IMR-90 (cell line): ENCODE measurements at regions not wholly inside any gene's neighbourhood (a gene's known extent, or its start where the extent isn't known, plus 50 kb on each side); places are given as distances from the start of the nearest gene placed in this dataset.

ENCODE experiments used
- ATAC-seq: fragments of 200-7000 bp; cut with Tn5 transposase; 2 replicates; pipeline ENCODE4 v1.9.1; 2020; ENCODE audit warnings: low read depth, mild to moderate bottlenecking, moderate library complexity
- BruUV-seq: library from RNA; stranded (reverse); fragments of 400-500 nt; replicated peaks from 2 replicates; lab custom pipeline; 2021; lab: Mats Ljungman, UMichigan
- CTCF ChIA-PET: fragments of 300-600 bp; formaldehyde crosslinking; extraction: SDS; loops from one replicate; lab custom pipeline; 2021; ENCODE audit warnings: antibody characterized with exemption; lab: Yijun Ruan, JAX
- POLR2A ChIA-PET: fragments of 300-600 bp; sonication (Branson Sonifier 250); formaldehyde crosslinking; loops from one replicate; lab custom pipeline; 2022; ENCODE audit warnings: antibody characterized with exemption; ENCODE audit not compliant: unreplicated experiment; lab: Charles Lee
- DNase-seq: peaks from one replicate; pipeline ENCODE4 v3.0.0; 2013
- H2AFZ ChIP-seq: replicated peaks from 2 replicates; pipeline ENCODE3; 2013; ENCODE audit warnings: low read length, mild to moderate bottlenecking; ENCODE audit not compliant: poor library complexity
- H2AK5ac ChIP-seq: 2 replicates; pipeline ENCODE4 v1.6.1; 2013; ENCODE audit warnings: low read depth, low read length, inconsistent platforms
- H2AK9ac ChIP-seq: replicated peaks from 2 replicates; pipeline ENCODE3; 2013; ENCODE audit warnings: mild to moderate bottlenecking, low read depth, low read length, moderate library complexity; ENCODE audit not compliant: poor library complexity
- H2BK120ac ChIP-seq: 2 replicates; pipeline ENCODE4 v1.6.1; 2013; ENCODE audit warnings: low read depth, low read length, inconsistent platforms
- H2BK15ac ChIP-seq: 3 replicates; pipeline ENCODE4 v1.6.1; 2013; ENCODE audit warnings: low read depth, low read length, inconsistent platforms
- H2BK20ac ChIP-seq: 2 replicates; pipeline ENCODE4 v1.6.1; 2013; ENCODE audit warnings: low read depth, mild to moderate bottlenecking, inconsistent platforms, low read length, moderate library complexity
- H2BK5ac ChIP-seq: 2 replicates; pipeline ENCODE4 v1.6.1; 2013; ENCODE audit warnings: mild to moderate bottlenecking, low read depth, low read length, inconsistent platforms; ENCODE audit not compliant: poor library complexity, severe bottlenecking
- H3K14ac ChIP-seq: replicated peaks from 2 replicates; pipeline ENCODE4 v1.6.1; 2013; ENCODE audit warnings: low read depth, low read length, inconsistent platforms
- H3K18ac ChIP-seq: 2 replicates; pipeline ENCODE4 v1.6.1; 2013; ENCODE audit warnings: low read depth, low read length, control low read depth
- H3K23ac ChIP-seq: 2 replicates; pipeline ENCODE4 v1.6.1; 2013; ENCODE audit warnings: low read depth, low read length, inconsistent platforms
- H3K27ac ChIP-seq: 2 replicates; pipeline ENCODE4 v1.5.1; 2013; ENCODE audit warnings: mild to moderate bottlenecking, control low read depth, low read length; ENCODE audit not compliant: insufficient read depth
- H3K27me3 ChIP-seq: 2 replicates; pipeline ENCODE4 v1.6.1; 2013; ENCODE audit warnings: low read length; ENCODE audit not compliant: control insufficient read depth, insufficient read depth
- H3K36me3 ChIP-seq: 2 replicates; pipeline ENCODE4 v1.6.1; 2013; ENCODE audit warnings: low read length, mixed read lengths; ENCODE audit not compliant: control insufficient read depth, insufficient read depth
- H3K4ac ChIP-seq: 2 replicates; pipeline ENCODE4 v1.6.1; 2013; ENCODE audit warnings: low read depth, low read length, inconsistent platforms
- H3K4me1 ChIP-seq: 2 replicates; pipeline ENCODE4 v1.6.1; 2013; ENCODE audit warnings: low read length, mixed read lengths; ENCODE audit not compliant: control insufficient read depth, insufficient read depth
- H3K4me2 ChIP-seq: 2 replicates; pipeline ENCODE4 v1.6.1; 2013; ENCODE audit warnings: low read depth, mild to moderate bottlenecking, control low read depth, low read length, moderate library complexity
- H3K4me3 ChIP-seq: 2 replicates; pipeline ENCODE4 v1.5.1; 2013; ENCODE audit warnings: low read depth, mild to moderate bottlenecking, control low read depth, low read length, moderate library complexity; ENCODE audit not compliant: insufficient read depth
- H3K56ac ChIP-seq: 2 replicates; pipeline ENCODE4 v1.6.1; 2013; ENCODE audit warnings: low read length, inconsistent platforms; ENCODE audit not compliant: insufficient read depth; ENCODE audit errors: extremely low read depth
- H3K79me1 ChIP-seq, 2 experiments: 2 replicates each; pipeline ENCODE4 v1.6.1; 2013; ENCODE audit warnings: low read length in 2 of 2, inconsistent platforms in 1 of 2, low read depth in 1 of 2
- H3K9ac ChIP-seq: 2 replicates; pipeline ENCODE4 v1.6.1; 2013; ENCODE audit warnings: low read depth, low read length, control low read depth
- H3K9me1 ChIP-seq: 2 replicates; pipeline ENCODE4 v1.6.1; 2013; ENCODE audit warnings: low read length, inconsistent platforms; ENCODE audit not compliant: insufficient read depth
- H3K9me3 ChIP-seq: 2 replicates; pipeline ENCODE4 v1.6.1; 2013; ENCODE audit warnings: low read length; ENCODE audit not compliant: control insufficient read depth, insufficient read depth
- H4K20me1 ChIP-seq: 2 replicates; pipeline ENCODE4 v1.6.1; 2013; ENCODE audit warnings: low read length, inconsistent platforms; ENCODE audit not compliant: insufficient read depth
- H4K5ac ChIP-seq: 2 replicates; pipeline ENCODE4 v1.6.1; 2013; ENCODE audit warnings: mild to moderate bottlenecking, low read depth, low read length, control low read depth
- H4K8ac ChIP-seq, 2 experiments: 2 replicates each; pipeline ENCODE4 v1.6.1; 2013; ENCODE audit warnings: low read depth in 2 of 2, low read length in 2 of 2, control low read depth in 1 of 2, inconsistent platforms in 1 of 2
- H4K91ac ChIP-seq: 2 replicates; pipeline ENCODE4 v1.6.1; 2013; ENCODE audit warnings: low read depth, low read length, inconsistent platforms; ENCODE audit not compliant: insufficient read depth
- BHLHE40 ChIP-seq: fragments of 150-350 bp; IDR thresholded peaks from 2 replicates; pipeline ENCODE4 v1.6.1; 2016; ENCODE audit warnings: mild to moderate bottlenecking, low read depth, low read length
- POLR2A ChIP-seq: IDR thresholded peaks from 2 replicates; pipeline ENCODE4 v1.6.1; 2012; ENCODE audit warnings: mild to moderate bottlenecking, low read depth, low read length
- RAD21 ChIP-seq: IDR thresholded peaks from 2 replicates; pipeline ENCODE4 v1.6.1; 2012; ENCODE audit warnings: low read length, improper control_type of control experiment
- RFX5 ChIP-seq: IDR thresholded peaks from 2 replicates; pipeline ENCODE4 v1.8.0; 2012; ENCODE audit warnings: low read depth, mild to moderate bottlenecking, low read length, moderate library complexity
- SMC3 ChIP-seq: fragments of 150-350 bp; IDR thresholded peaks from 2 replicates; pipeline ENCODE4 v1.6.1; 2016; ENCODE audit warnings: low read depth, mild to moderate bottlenecking, antibody characterized with exemption, low read length, moderate library complexity
- WGBS, 2 experiments: methylation state at CpG; one replicate each; pipeline versions ENCODE4 v1.1.5 to v1.1.7; 2013; ENCODE audit warnings: missing lambda C conversion rate in 2 of 2; ENCODE audit not compliant: insufficient read length in 1 of 2; ENCODE audit errors: extremely low coverage in 2 of 2; 5-methylcytosine and 5-hydroxymethylcytosine counted together
- dilution Hi-C: fragments of 300-500 bp; cut with HindIII; formaldehyde crosslinking; loops from one replicate; pipeline ENCODE4 v1.14.3; 2018; ENCODE audit warnings: low sequenced_read_pairs; ENCODE audit not compliant: unreplicated experiment
- in situ Hi-C: fragments of 300-500 bp; cut with MboI; formaldehyde crosslinking; loops from 3 replicates; pipeline ENCODE4 v1.14.3; 2019; ENCODE audit warnings: low sequenced_read_pairs, inconsistent platforms, mixed read lengths
- intact Hi-C: fragments of 100-400 bp; cut with micrococcal nuclease; formaldehyde crosslinking; loops from 2 replicates; pipeline ENCODE4 v1.10.0; 2022
- TF ChIP-seq, protein P1 (sequence below): fragments of 150-350 bp; IDR thresholded peaks from 2 replicates; pipeline ENCODE4 v1.6.1; 2016; ENCODE audit warnings: low read depth, mild to moderate bottlenecking, low read length, moderate library complexity, borderline replicate concordance
- TF ChIP-seq, protein P2 (sequence below): fragments of 150-350 bp; IDR thresholded peaks from 2 replicates; pipeline ENCODE4 v1.6.1; 2017; ENCODE audit warnings: mild to moderate bottlenecking, antibody characterized with exemption, low read length, low read depth

DNA sequence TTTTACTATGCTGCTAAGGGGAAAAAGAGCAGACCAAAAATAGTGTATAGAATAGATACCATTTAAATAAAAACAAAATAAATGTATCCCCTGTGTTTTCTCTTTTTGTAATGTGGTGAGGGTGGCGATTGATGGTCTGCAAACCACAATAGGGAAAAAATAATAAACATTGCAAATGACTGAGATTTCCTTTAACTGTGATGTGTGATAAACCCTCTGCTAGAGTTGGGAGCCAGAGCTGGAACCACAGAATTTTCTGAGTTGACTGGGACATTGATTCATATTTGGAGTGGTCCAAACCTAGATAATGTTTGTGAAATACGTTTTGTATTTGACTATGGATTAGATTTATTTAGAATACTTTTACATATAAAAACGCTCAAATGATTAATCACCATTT is 70.6 kb upstream of the PTGFR start:
- Histone ChIP-seq H2BK120ac (no peak overlapping the region), H2BK15ac (no peak overlapping the region), H3K9me3 (no peaks in the 10 kb centered on the region), H3K79me1 (no peaks in the 10 kb centered on the region), H3K4me3 (no peak overlapping the region), H3K9me1 (peaks cover 4% of the 10 kb centered on the region), H3K27me3 (peaks cover 6% of the 10 kb centered on the region), H4K5ac (no peak overlapping the region), H2AFZ (no peak overlapping the region), H3K27ac (no peak overlapping the region), H3K23ac (no peak overlapping the region), H4K91ac (no peak overlapping the region), H3K18ac (no peak overlapping the region), H3K9ac (no peak overlapping the region), H3K14ac (no peak overlapping the region), H4K8ac (no peak overlapping the region), H2BK20ac (no peak overlapping the region), H3K56ac (no peak overlapping the region), H2AK5ac (no peak overlapping the region), H3K4ac (no peak overlapping the region), H2BK5ac (no peak overlapping the region), H3K36me3 (no peaks in the 10 kb centered on the region), H4K20me1 (no peaks in the 10 kb centered on the region), H2AK9ac (no peak overlapping the region), H3K4me2 (no peak overlapping the region), H3K4me1 (no peaks in the 10 kb centered on the region; the same call in 1 of the 2 replicates)
- intact Hi-C loops = no loop called here
- in situ Hi-C loops = no loop called here
- WGBS, 2 experiments = no CpG with 5 or more reads among the region's 3 CpGs
- no TSS peak for BruUV-seq
- TF ChIP-seq RFX5 (no peak), BHLHE40 (no peak), SMC3 (no peak), RAD21 (no peak), POLR2A (no peak)
- TF ChIP-seq, protein P1, sequence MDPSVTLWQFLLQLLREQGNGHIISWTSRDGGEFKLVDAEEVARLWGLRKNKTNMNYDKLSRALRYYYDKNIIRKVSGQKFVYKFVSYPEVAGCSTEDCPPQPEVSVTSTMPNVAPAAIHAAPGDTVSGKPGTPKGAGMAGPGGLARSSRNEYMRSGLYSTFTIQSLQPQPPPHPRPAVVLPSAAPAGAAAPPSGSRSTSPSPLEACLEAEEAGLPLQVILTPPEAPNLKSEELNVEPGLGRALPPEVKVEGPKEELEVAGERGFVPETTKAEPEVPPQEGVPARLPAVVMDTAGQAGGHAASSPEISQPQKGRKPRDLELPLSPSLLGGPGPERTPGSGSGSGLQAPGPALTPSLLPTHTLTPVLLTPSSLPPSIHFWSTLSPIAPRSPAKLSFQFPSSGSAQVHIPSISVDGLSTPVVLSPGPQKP = no peak
- TF ChIP-seq, protein P2, sequence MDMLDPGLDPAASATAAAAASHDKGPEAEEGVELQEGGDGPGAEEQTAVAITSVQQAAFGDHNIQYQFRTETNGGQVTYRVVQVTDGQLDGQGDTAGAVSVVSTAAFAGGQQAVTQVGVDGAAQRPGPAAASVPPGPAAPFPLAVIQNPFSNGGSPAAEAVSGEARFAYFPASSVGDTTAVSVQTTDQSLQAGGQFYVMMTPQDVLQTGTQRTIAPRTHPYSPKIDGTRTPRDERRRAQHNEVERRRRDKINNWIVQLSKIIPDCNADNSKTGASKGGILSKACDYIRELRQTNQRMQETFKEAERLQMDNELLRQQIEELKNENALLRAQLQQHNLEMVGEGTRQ = no peak
- ATAC-seq (no peak; the same call in 1 of the 2 replicates), DNase-seq (peak; percentile 27)
- dilution Hi-C loops = no loop called here
- CTCF ChIA-PET = no interaction called here
- POLR2A ChIA-PET = no interaction called here
